Fibroblast of pulmonary artery (primary cell): ENCODE measurements at regions not wholly inside any gene's neighbourhood (a gene's known extent, or its start where the extent isn't known, plus 50 kb on each side); places are given as distances from the start of the nearest gene placed in this dataset.

Experiments used
- DNase-seq: peaks from one replicate; pipeline ENCODE4 v3.0.0-alpha.2; 2010; ENCODE audit warnings: low read depth
- H3K4me3 ChIP-seq: replicated peaks from 2 replicates; pipeline ENCODE4 v1.5.1; 2011; ENCODE audit warnings: low read depth, mild to moderate bottlenecking, control low read depth, low read length, moderate library complexity
- TF ChIP-seq, protein P1 (sequence below): IDR thresholded peaks from 2 replicates; pipeline ENCODE4 v1.5.1; 2011; ENCODE audit warnings: mild to moderate bottlenecking, control low read depth, low read length, inconsistent platforms; ENCODE audit errors: missing control alignments

DNA sequence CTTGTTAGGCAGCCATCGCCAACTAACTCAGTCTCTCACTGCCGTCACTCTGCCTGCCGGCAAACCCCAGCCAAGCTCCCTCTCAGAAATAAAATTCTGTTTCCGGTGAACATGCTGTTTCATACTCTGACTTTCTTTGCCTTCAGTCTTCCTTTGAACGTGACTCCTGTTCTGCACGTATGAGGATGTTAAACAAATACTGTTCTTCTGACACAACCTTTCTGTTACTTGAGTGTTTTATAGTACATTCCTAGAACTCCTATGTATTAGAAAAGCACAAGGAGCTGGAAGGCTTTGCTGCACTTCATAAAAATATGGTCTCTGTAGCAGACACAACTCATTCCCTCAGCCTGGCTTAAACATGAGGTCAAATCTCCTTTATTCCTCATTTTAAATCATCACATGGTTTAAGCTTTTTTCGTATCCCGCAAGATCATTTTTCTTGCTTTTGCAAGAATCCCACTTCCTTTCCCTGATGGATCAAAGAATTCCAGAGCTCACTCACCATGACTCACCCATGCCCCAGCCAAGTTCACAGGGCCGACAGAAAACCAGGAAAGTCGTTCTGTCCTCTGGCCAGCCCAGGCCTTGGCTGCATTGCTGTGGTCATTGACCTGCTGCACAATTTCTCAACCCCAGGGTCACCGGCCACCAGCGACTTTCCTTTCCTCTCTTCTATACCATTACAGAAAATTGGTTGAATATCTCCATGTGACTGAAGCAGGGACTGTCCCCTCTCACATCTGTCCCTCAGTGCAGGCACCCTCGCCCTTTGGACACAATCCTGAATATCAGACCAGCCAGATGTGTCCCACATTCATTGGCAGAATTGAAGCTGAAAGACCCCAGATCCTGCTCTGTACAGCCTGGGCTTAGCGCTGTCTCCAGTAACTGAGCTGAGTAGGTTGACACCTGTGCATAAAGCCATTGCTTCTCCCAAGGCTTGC lies 183.1 kb upstream of the ARL4C start:
- TF ChIP-seq, protein P1, sequence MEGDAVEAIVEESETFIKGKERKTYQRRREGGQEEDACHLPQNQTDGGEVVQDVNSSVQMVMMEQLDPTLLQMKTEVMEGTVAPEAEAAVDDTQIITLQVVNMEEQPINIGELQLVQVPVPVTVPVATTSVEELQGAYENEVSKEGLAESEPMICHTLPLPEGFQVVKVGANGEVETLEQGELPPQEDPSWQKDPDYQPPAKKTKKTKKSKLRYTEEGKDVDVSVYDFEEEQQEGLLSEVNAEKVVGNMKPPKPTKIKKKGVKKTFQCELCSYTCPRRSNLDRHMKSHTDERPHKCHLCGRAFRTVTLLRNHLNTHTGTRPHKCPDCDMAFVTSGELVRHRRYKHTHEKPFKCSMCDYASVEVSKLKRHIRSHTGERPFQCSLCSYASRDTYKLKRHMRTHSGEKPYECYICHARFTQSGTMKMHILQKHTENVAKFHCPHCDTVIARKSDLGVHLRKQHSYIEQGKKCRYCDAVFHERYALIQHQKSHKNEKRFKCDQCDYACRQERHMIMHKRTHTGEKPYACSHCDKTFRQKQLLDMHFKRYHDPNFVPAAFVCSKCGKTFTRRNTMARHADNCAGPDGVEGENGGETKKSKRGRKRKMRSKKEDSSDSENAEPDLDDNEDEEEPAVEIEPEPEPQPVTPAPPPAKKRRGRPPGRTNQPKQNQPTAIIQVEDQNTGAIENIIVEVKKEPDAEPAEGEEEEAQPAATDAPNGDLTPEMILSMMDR: no peak
- no peak overlapping the region for H3K4me3 ChIP-seq
- peak; percentile 95 for DNase-seq

DNA sequence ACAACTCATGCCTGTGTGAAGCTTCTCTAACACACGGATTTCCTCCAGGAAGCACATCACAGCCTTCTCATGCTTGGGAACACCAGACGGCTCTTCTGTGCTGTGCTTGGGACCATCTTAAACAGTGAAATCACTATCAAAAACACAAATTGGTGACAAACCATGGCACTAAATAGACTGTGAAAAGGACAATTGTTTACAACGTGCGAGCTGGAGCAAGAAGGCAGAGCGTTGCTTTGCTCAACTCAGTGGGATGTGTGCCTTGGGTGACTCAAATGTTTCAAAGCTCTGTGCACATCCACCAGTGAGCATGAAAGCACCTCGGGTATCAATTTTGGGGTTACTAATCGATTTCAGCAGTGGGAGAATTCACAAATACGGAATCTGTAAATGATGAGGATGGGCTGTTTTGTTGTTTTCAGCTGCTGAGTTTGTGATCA lies 182.4 kb upstream of the ARL4C start:
- DNase-seq: no peak
- TF ChIP-seq, protein P1: no peak
- H3K4me3 ChIP-seq: no peak overlapping the region

DNA sequence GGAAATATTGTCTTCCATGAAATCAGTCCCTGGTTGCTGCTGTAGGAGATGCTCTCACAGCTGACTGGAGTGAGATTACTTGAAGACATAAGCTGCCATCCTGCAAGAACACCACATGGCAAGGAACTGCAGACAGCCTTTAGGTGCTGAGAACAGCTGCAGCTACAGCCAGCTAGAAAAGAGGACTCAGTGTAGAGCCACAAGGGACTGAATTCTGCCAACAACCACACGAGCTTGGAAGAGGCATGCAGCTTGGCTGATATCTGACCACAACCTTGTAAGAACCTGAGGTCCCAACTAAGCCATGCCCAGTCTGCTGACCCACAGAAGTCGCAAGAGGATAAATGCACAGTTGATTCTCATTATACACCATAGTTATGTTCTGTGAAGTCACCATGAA lies 181.8 kb upstream of the ARL4C start:
- peak; percentile 74 for DNase-seq
- H3K4me3 ChIP-seq: no peak overlapping the region
- TF ChIP-seq, protein P1: no peak

DNA sequence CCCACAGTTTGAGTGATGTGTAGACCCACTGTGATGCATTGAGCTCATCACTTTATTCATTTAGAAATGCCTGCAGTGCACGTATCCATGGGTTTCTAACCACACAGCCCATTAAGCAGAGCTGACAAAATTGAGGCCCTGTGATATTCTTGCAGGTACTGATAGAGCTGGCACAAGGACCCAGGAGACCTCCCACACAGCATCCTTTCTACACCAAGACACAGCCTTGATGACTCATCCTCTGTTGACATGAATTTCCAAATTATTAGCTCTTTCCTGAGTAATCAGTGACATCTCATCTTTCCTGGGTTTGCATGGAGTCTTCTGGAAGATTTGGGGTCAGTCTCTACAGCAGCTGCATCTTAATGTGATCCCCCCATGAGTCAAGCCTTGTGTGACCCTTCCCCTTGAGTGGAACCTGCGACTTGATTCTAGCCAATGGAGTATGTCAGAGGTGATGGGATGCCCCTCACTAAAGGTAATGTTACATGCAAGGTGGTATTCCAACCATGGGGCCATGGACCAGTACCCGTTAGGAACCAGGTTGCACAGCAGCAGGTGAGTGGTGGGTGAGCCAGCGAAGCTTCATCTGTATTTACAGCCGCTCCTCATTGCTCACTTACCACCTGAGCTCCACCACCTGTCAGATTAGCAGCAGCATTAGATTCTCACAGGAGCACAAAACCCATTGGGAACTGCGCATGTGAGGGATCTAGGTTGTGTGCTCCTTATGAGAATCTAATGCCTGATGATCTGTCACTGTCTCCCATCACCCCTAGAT lies 181.1 kb upstream of the ARL4C start:
- TF ChIP-seq, protein P1: no peak
- H3K4me3 ChIP-seq: no peak overlapping the region
- DNase-seq: peak; percentile 37

DNA sequence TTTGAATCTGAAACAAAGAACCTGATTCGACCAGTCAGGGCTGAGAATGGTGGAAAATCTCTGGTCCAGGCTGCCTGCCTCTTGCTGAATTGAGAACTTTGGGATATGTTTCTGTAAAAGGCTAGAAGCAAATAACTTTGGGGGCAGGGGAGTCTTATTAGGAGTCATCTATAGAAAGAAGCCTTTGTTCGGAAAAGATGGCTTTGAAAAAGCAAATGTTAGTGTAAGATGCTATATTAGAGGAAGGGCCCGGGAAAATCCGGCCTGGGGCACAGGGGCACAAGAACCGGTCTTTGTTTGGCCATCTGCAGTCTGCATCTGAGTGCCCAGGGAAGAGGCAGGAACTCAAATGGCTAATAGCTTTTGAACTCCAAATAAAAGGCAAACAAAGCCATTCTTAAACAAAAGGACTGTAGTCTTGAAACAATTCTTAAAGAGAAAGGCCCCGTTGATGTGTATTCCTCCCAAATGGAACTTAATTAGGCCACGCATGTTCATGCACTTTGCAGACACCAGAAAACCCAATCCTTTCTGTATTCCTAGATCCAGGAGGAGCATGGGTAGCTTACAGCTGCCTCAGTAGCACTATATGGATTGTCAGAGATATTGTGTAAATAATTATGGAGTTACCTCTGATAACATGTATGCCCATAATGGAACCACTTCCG lies 180.0 kb upstream of the ARL4C start:
- no peak overlapping the region for H3K4me3 ChIP-seq
- no peak for DNase-seq
- TF ChIP-seq, protein P1: no peak

DNA sequence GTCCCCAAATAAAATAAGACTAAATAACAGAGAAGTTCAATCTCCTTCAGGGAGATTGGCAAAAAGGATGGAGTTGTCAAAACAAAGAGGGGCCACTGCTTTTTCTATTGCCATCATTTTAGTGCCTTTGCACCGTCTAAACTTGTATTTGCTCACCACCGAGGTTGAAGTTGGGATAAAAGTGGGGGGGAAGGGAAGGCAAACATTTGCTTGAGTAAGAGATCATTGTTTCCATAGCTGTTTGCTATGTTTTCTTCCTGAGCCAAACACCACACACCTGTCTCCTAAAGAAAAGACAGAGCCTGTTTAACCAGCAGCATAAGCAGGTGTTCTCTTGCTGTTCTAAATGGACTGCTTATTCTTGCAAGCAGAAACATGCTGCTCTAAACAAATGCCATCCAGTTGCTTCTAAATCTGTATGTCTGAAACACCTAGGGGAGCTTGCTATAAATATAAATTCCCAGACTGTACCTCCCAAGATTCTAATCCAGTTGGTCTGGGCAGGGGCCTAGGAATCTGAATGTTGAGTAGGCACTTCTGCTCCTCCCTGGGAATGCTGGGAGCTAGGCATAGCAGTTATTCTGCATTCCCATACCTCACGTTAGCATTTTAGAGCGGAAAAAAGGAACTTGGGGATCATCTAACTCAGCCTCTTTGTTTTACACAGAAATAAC lies 179.4 kb upstream of the ARL4C start:
- TF ChIP-seq, protein P1: no peak
- DNase-seq: no peak
- no peak overlapping the region for H3K4me3 ChIP-seq
